Stimulated activated naive CD8-positive, alpha-beta T cell treated with anti-CD3 and anti-CD28 coated beads, Interleukin-15, Interleukin-2, amounts not matched to agents 100 U/mL and 50 U/mL, for 24 hours (primary cell): ENCODE measurements at regions not wholly inside any gene's neighbourhood (a gene's known extent, or its start where the extent isn't known, plus 50 kb on each side); places are given as distances from the start of the nearest gene placed in this dataset.

Experiments used
- ATAC-seq: fragments of 150-1000 bp; cut with Tn5 transposase; one replicate; pipeline ENCODE4 v1.10.0; 2021
- DNase-seq: peaks from one replicate; pipeline ENCODE4 v3.0.0; 2021

- no peak for DNase-seq
- no peak for ATAC-seq
Measured at GRCh38 chr6:140062043-140063020, 687.9 kb upstream of the CITED2 start.

GRCh38 chr6:140061110-140062042, 686.9 kb upstream of the CITED2 start:
- DNase-seq = no peak
- ATAC-seq = no peak

- ATAC-seq (no peak), DNase-seq (no peak)
Measured at GRCh38 chr6:140059947-140060346, 685.5 kb upstream of the CITED2 start.

GRCh38 chr6:140058863-140059262, 684.4 kb upstream of the CITED2 start:
- no peak for DNase-seq
- ATAC-seq = no peak

- ATAC-seq (no peak), DNase-seq (no peak)
Measured at GRCh38 chr6:140052736-140053729, 678.6 kb upstream of the CITED2 start.

GRCh38 chr6:140051521-140052512, 677.4 kb upstream of the CITED2 start:
- DNase-seq (no peak), ATAC-seq (no peak)

GRCh38 chr6:140050101-140050995, 675.9 kb upstream of the CITED2 start:
- DNase-seq (no peak), ATAC-seq (no peak)

- ATAC-seq = no peak
- no peak for DNase-seq
Measured at GRCh38 chr6:140049251-140049650, 674.8 kb upstream of the CITED2 start.

GRCh38 chr6:140048202-140048790, 673.8 kb upstream of the CITED2 start:
- DNase-seq (no peak), ATAC-seq (no peak)

- ATAC-seq (no peak), DNase-seq (no peak)
Measured at GRCh38 chr6:140047321-140047720, 672.9 kb upstream of the CITED2 start.

- ATAC-seq = no peak
- no peak for DNase-seq
Measured at GRCh38 chr6:140046016-140046632, 671.7 kb upstream of the CITED2 start.

- no peak for DNase-seq
- ATAC-seq = no peak
Measured at GRCh38 chr6:140045116-140045515, 670.7 kb upstream of the CITED2 start.

GRCh38 chr6:140044626-140045025, 670.2 kb upstream of the CITED2 start:
- DNase-seq (no peak), ATAC-seq (no peak)

- DNase-seq (no peak), ATAC-seq (peak; percentile 30)
Measured at GRCh38 chr6:140043762-140044378, 669.4 kb upstream of the CITED2 start.

- no peak for DNase-seq
- peak; percentile 91 for ATAC-seq
Measured at GRCh38 chr6:140043357-140043756, 668.9 kb upstream of the CITED2 start.

GRCh38 chr6:140041571-140042332, 667.3 kb upstream of the CITED2 start:
- ATAC-seq (no peak), DNase-seq (no peak)

- ATAC-seq (no peak), DNase-seq (no peak)
Measured at GRCh38 chr6:140041056-140041455, 666.6 kb upstream of the CITED2 start.
